ENCODE measurements at regions not wholly inside any gene's neighbourhood (a gene's known extent, or its start where the extent isn't known, plus 50 kb on each side); places are given as distances from the start of the nearest gene placed in this dataset.
"Not testable (repeated sequence)": the region's sequence is repeated elsewhere in the genome, so short reads cannot be mapped to it uniquely, and the experiment has no call there.

DNA sequence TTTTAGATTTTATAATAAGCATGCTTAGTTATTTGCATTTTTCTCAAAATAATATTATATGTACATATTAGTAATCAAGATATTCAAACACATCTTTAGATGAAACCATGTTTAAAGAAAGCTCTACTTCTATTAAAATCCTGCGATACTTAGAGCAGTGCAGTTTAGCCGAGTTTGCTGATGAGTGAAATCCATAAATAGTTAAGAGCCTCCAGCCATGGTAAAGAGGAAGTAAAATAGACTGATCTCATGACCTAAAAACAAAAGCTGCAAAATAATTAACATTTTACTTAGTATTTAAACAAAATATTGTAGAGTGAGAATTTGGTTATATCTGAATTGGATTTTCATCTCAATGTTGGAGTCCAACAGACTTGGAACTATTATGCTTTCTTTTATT is 147.4 kb upstream of the NRIP1 start:
- H3K4me3 ChIP-seq (ENCODE audit: low read length), result no peak overlapping the region
- no peak for DNase-seq (ENCODE audit: low read depth)
- TF ChIP-seq, protein P1, sequence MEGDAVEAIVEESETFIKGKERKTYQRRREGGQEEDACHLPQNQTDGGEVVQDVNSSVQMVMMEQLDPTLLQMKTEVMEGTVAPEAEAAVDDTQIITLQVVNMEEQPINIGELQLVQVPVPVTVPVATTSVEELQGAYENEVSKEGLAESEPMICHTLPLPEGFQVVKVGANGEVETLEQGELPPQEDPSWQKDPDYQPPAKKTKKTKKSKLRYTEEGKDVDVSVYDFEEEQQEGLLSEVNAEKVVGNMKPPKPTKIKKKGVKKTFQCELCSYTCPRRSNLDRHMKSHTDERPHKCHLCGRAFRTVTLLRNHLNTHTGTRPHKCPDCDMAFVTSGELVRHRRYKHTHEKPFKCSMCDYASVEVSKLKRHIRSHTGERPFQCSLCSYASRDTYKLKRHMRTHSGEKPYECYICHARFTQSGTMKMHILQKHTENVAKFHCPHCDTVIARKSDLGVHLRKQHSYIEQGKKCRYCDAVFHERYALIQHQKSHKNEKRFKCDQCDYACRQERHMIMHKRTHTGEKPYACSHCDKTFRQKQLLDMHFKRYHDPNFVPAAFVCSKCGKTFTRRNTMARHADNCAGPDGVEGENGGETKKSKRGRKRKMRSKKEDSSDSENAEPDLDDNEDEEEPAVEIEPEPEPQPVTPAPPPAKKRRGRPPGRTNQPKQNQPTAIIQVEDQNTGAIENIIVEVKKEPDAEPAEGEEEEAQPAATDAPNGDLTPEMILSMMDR (conservative IDR thresholded peaks at IDR 0.05; ENCODE audit: low read length), result no peak

DNA sequence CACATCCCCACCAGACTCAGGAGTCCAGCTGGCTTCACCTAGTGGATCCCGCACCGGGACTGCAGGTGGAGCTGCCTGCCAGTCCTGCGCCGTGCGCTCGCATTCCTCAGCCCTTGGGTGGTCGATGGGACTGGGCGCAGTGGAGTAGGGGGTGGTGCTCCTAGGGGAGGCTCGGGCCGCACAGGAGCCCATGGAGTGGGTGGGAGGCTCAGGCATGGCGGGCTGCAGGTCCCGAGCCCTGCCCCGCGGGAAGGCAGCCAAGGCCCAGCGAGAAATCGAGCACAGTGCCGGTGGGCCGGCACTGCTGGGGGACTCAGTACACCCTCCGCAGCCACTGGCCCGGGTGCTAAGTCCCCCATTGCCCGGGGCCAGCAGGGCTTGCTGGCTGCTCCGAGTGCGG is 153.7 kb upstream of the NRIP1 start:
- H3K4me3 ChIP-seq (ENCODE audit: low read length); DNase-seq (ENCODE audit: low read depth): not testable (repeated sequence)

DNA sequence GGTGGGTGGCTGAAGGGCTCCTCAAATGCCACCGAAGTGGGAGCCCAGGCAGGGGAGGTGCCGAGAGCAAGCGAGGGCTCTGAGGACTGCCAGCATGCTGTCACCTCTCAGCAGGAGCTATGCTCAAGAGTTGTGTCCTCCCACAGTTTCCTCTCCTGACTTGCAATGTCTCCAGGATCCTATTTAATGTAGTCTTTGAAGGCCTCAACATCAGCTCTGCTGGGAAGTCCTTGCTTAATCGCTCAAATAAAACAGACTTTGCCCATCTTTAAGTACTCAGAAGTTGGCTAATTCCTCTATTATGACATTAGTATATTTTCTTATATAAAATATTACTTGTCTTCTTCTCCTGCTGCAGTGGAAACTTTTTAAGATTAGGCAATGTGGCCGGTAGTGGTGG is 154.2 kb upstream of the NRIP1 start:
- no peak for DNase-seq (ENCODE audit: low read depth)

DNA sequence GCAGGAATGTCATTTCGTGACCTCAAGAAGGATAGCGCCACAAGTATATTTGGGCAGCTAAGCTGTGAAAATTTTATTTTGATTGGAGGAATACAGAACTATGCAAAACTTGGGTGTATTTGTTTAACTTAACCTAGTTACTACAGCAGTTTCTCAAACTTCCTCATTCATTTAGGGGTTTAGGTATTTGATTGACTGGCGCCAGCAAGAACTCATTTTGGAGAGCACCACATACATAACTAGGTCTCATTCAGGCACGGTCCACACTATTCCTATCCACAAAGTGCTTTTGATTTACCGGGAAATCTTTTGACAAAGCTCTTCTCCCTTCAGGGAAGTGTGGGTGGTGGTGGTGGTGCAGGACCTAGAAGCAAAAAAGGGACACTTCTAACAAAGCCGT is 155.1 kb upstream of the NRIP1 start:
- TF ChIP-seq, protein P1 (conservative IDR thresholded peaks at IDR 0.05; ENCODE audit: low read length), result no peak
- no peak overlapping the region for H3K4me3 ChIP-seq (ENCODE audit: low read length)
- no peak for DNase-seq (ENCODE audit: low read depth)

More for the DNA sequence above, 154.2 kb upstream of the NRIP1 start:
- H3K4me3 ChIP-seq (ENCODE audit: low read length), result no peak overlapping the region
- TF ChIP-seq, protein P1 (conservative IDR thresholded peaks at IDR 0.05; ENCODE audit: low read length), result no peak

DNA sequence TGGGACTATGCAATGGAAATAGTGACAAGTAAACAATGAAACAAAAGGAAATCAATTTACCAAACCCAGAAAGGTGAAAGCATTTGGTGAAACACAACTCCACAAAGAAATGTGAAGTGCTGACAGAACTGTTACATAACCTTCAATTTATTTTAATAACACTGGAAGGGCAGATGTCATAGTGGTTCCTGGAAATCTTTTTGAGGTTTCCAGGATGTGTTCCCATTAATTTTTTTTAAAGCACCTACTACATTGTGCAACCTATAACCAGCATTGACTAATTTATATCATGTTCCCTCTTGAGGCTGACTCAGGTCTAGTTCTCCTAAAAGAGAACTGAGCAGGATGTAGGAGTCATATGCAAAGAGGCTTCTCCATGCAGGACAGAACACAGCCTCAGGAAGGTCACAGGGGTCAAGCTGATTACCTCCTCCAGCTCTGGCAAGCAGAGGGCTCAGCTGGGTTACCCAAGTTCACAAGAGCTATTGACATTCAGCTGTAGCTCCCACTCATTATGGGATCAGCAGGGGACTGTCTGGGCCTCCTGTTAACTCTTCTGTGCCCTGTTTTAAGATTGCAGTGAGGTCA is 157.1 kb upstream of the NRIP1 start:
- H3K4me3 ChIP-seq (ENCODE audit: low read length), result no peak overlapping the region
- peak; percentile 32 for DNase-seq (ENCODE audit: low read depth)
- TF ChIP-seq, protein P1 (conservative IDR thresholded peaks at IDR 0.05; ENCODE audit: low read length), result no peak

DNA sequence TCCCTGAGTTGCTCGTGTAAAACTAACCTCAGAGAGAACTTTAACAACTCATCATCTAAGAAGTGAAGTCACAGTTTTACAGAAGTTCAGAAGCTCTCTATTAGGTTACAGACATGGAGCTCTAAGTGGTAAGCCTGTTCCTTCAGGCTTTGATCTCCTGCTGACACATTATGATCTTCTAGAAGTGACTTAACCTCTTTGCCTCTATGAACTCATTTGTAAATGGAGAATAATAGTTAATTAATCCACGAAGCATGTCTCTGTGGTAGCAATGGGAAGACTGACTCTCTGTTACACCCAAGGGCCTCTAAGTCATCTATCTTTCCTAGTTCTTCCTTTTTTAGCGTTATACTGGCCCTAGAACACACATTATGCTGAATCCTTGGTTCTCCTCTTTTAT is 157.9 kb upstream of the NRIP1 start:
- no peak overlapping the region for H3K4me3 ChIP-seq (ENCODE audit: low read length)
- TF ChIP-seq, protein P1 (conservative IDR thresholded peaks at IDR 0.05; ENCODE audit: low read length), result no peak
- no peak for DNase-seq (ENCODE audit: low read depth)

DNA sequence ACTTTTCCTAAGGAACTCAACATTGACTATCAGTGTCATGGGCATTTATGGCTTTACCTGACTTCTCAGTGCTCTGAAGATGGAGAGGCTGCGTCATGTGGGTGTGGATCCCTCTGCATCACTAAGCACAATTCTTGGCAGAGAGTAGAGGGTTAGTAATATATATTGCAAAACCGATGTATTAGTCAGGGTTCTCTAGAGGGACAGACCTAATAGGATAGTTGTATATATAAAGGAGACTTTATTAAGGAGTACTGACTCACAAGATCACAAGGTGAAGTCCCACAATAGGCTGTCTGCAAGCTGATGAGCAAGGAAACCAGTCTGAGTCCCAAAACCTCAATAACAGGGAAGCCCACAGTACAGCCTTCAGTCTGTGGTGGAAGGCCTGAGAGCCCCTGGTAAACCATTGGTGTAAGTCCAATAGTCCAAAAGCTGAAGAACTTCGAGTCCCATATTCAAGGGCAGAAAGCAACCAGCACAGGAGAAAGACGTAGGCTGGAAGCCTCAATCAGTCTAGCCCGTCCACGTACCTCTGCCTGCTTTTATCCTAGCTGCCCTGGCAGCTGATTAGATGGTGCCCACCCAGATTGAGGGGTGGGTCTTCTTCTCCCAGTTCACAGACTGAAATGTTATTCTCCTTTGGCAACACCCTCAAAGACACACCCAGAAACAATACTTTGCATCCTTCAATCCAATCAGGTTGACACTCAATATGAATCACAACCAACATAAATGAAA is 159.7 kb upstream of the NRIP1 start:
- H3K4me3 ChIP-seq (ENCODE audit: low read length), result no peak overlapping the region
- TF ChIP-seq, protein P1 (conservative IDR thresholded peaks at IDR 0.05; ENCODE audit: low read length), result no peak
- peak; percentile 64 for DNase-seq (ENCODE audit: low read depth)
